ENCODE measurements at regions not wholly inside any gene's neighbourhood (a gene's known extent, or its start where the extent isn't known, plus 50 kb on each side); places are given as distances from the start of the nearest gene placed in this dataset.

DNA sequence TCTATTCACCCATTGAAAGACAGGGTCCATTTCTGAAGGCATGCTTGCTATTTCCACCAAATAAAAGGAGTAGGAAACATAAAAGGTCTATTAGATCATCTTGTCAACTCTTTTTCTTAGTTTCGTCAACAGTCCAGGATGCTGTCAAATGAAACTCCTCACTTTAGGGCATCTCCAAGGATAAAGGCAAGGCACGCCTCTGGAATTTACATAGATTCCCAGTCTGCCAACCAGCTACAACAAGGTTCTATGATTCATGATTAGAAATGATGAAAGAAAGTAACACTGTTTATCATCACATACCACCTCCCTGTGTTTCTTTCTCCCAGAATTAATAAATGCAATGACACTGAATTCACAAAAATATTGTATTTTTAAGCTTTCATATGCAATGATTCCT lies 636.3 kb downstream of the LTN1 start:
- TF ChIP-seq, protein P1, sequence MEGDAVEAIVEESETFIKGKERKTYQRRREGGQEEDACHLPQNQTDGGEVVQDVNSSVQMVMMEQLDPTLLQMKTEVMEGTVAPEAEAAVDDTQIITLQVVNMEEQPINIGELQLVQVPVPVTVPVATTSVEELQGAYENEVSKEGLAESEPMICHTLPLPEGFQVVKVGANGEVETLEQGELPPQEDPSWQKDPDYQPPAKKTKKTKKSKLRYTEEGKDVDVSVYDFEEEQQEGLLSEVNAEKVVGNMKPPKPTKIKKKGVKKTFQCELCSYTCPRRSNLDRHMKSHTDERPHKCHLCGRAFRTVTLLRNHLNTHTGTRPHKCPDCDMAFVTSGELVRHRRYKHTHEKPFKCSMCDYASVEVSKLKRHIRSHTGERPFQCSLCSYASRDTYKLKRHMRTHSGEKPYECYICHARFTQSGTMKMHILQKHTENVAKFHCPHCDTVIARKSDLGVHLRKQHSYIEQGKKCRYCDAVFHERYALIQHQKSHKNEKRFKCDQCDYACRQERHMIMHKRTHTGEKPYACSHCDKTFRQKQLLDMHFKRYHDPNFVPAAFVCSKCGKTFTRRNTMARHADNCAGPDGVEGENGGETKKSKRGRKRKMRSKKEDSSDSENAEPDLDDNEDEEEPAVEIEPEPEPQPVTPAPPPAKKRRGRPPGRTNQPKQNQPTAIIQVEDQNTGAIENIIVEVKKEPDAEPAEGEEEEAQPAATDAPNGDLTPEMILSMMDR (IDR thresholded peaks at IDR 0.05) = no peak
- H3K4me1 ChIP-seq = no peaks in the 10 kb centered on the region
- H3K27me3 ChIP-seq = no peaks in the 10 kb centered on the region
- no peaks in the 10 kb centered on the region for H3K36me3 ChIP-seq
- intact Hi-C loops (cut with DNase I) = no loop called here
- H3K27ac ChIP-seq = no peak overlapping the region
- no peak for DNase-seq (ENCODE audit: low spot score in 2 of 2)
- no peak overlapping the region for H3K4me3 ChIP-seq
- no peaks in the 10 kb centered on the region for H3K9me3 ChIP-seq

DNA sequence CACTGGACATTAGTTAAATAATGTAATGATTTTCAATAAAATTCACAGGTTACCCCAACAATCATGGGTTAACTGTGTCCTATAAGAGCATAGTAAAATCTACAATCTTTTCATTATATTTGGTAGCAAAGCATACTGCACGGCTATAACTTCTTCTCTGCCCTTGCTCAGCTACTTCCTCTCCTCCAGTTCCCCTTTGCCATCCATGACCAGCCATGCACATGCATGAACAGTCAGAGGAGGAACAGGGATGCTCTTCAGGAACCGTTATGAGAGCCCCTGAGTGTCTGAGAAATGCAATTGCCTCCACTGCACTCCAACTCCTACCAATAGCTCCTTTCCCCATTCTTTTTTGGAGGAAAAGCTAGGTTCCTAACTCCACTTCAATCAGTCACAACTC lies 646.7 kb downstream of the LTN1 start:
- no peak overlapping the region for H3K27ac ChIP-seq
- no peaks in the 10 kb centered on the region for H3K27me3 ChIP-seq
- intact Hi-C loops (cut with DNase I) = no loop called here
- TF ChIP-seq, protein P1 (IDR thresholded peaks at IDR 0.05) = no peak
- H3K4me3 ChIP-seq = no peak overlapping the region
- no peak for DNase-seq (ENCODE audit: low spot score in 2 of 2)
- no peaks in the 10 kb centered on the region for H3K9me3 ChIP-seq
- H3K36me3 ChIP-seq = no peaks in the 10 kb centered on the region
- no peaks in the 10 kb centered on the region for H3K4me1 ChIP-seq

DNA sequence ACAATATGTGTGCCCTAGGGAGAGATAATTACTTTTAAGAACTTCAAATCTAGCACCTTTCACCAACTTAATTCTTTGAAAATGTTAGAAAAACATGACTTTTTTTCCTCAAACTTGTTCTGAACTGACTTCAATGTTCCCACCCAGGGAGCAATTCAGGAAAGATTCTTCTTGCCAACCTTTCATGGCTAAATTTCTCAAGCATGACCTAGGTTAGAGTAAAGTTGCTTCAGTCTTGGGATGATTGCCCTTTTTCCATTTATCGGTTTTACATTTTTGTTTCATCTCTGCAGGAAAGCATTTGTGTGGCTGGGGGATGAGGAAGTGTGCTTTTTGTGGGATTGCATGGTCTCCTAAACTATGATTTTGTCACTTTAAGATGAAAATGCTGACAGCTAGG lies 647.7 kb downstream of the LTN1 start:
- H3K9me3 ChIP-seq = no peaks in the 10 kb centered on the region
- H3K36me3 ChIP-seq = no peaks in the 10 kb centered on the region
- no peak overlapping the region for H3K27ac ChIP-seq
- H3K27me3 ChIP-seq = no peaks in the 10 kb centered on the region
- TF ChIP-seq, protein P1 (IDR thresholded peaks at IDR 0.05) = no peak
- intact Hi-C loops (cut with DNase I) = no loop called here
- H3K4me1 ChIP-seq = no peaks in the 10 kb centered on the region
- no peak overlapping the region for H3K4me3 ChIP-seq
- DNase-seq (ENCODE audit: low spot score in 2 of 2) = no peak

DNA sequence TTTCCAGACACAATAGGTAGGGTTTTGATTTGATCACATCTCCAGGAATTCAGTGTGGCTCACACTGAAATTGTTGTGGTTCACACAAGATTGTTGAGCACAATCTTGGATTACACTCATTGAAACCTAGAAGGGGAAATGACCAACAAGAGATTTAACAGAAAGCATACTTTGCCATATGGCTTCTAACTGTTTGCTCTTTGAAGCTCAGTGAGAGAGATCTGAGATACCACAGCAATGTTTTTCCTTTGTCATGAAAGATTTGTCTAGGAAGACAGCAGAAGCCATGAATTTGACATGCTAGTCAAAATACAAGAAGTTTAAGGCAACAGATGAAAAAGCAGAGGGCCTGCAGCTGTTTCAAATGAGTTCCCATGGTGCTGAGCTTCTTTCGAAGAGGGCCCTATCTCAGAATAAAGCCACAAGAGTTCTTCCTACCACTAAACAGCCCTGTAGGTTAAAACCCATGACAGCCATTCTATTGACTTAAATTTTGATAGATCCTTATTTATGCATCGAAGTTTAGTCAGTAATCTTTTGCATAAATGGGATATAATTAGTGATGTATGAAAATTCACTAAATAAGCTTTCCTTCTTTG lies 650.4 kb downstream of the LTN1 start:
- Histone ChIP-seq H3K27ac (no peak overlapping the region), H3K9me3 (no peaks in the 10 kb centered on the region), H3K36me3 (no peaks in the 10 kb centered on the region), H3K4me3 (no peak overlapping the region), H3K4me1 (peaks cover 0 to 3% of the 10 kb centered on the region in 2 donors), H3K27me3 (no peaks in the 10 kb centered on the region)
- intact Hi-C loops (cut with DNase I) = no loop called here
- TF ChIP-seq, protein P1 (IDR thresholded peaks at IDR 0.05) = no peak
- DNase-seq (ENCODE audit: low spot score in 2 of 2) = no peak

DNA sequence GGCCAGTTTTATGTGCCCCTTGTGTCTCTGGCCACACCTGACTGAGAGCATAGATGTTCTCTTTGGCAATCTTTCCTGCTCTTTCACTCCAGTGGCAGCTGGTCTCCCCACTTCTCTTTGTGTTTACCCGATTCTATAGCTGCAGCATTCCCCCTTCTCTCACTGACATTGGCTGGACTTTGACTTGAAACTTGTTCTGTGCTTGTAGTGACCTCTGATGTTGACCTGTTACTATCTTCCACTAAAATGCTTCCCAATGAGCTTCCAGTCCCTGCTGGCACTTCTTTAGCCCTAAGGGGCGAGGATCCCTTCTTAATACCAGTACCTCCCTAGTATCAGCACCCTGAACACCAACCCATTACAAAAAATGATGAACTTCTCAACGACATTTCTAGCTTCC lies 653.3 kb downstream of the LTN1 start:
- TF ChIP-seq, protein P1 (IDR thresholded peaks at IDR 0.05) = no peak
- Histone ChIP-seq H3K27me3 (no peaks in the 10 kb centered on the region), H3K9me3 (no peaks in the 10 kb centered on the region), H3K4me3 (no peak overlapping the region), H3K36me3 (no peaks in the 10 kb centered on the region), H3K4me1 (peaks cover 0 to 4% of the 10 kb centered on the region in 2 donors), H3K27ac (no peak overlapping the region)
- intact Hi-C loops (cut with DNase I) = loop anchor here (5.0 to 10.0 kb wide), 3 partner anchors 403 to 1492 kb away; partner anchors contain the start of gene ADAMTS1
- no peak for DNase-seq (ENCODE audit: low spot score in 2 of 2)
